Body of pancreas (tissue), 4 donors: ENCODE measurements at regions not wholly inside any gene's neighbourhood (a gene's known extent, or its start where the extent isn't known, plus 50 kb on each side); places are given as distances from the start of the nearest gene placed in this dataset.

Source experiments
- CTCF ChIP-seq, 7 experiments: fragments of 450-650 bp in 4 of 7; fragments of 200-600 bp in 3 of 7; sonication (generic) in 3 of 7; IDR thresholded peaks; one replicate each; pipeline ENCODE4 v1.5.1; 2016 to 2019; ENCODE audit warnings: antibody characterized with exemption in 7 of 7
- POLR2A ChIP-seq, 3 donors: fragments of 450-650 bp; IDR thresholded peaks; one replicate each; pipeline ENCODE4 v1.6.1; 2016; ENCODE audit warnings: antibody characterized with exemption in 3 of 3, mild to moderate bottlenecking in 2 of 3

GRCh38 chr7:19410691-19411090 lies 265.5 kb upstream of the FERD3L start:
- TF ChIP-seq CTCF (IDR thresholded peaks at IDR 0.05), result no peak
- TF ChIP-seq POLR2A (IDR thresholded peaks at IDR 0.05), result no peak
